Sigmoid colon (tissue), 6 donors: ENCODE measurements at regions not wholly inside any gene's neighbourhood (a gene's known extent, or its start where the extent isn't known, plus 50 kb on each side); places are given as distances from the start of the nearest gene placed in this dataset.

Source experiments
- DNase-seq: peaks from one replicate; pipeline ENCODE4 v3.0.0-alpha.2; 2019
- H3K27ac ChIP-seq, 4 donors: fragments of 200-600 bp; sonication (generic); one replicate each; pipeline ENCODE4 v1.5.1; 2016 to 2019; ENCODE audit warnings: mild to moderate bottlenecking in 1 of 4
- H3K27me3 ChIP-seq, 3 donors: fragments of 200-600 bp; sonication (generic); one replicate each; pipeline ENCODE4 v1.5.1; 2019; ENCODE audit warnings: mild to moderate bottlenecking in 1 of 3
- H3K36me3 ChIP-seq, 4 donors: fragments of 200-600 bp; sonication (generic); one replicate each; pipeline ENCODE4 v1.5.1; 2016 to 2019
- H3K4me1 ChIP-seq, 4 donors: fragments of 200-600 bp; sonication (generic); one replicate each; pipeline ENCODE4 v1.5.1; 2017 to 2019
- H3K4me3 ChIP-seq, 4 donors: fragments of 200-600 bp; sonication (generic); one replicate each; pipeline ENCODE4 v1.5.1; 2017 to 2019; ENCODE audit warnings: mild to moderate bottlenecking in 2 of 4, moderate library complexity in 1 of 4
- H3K9me3 ChIP-seq, 4 donors: fragments of 200-600 bp in 3 of 4; sonication (generic) in 3 of 4; one replicate each; pipeline versions ENCODE4 v1.5.1 to v1.6.1; 2013 to 2019
- CTCF ChIP-seq, 4 experiments: fragments of 450-650 bp in 3 of 4; fragments of 200-600 bp in 1 of 4; IDR thresholded peaks; one replicate each; pipeline ENCODE4 v1.5.1; 2016 to 2019; ENCODE audit warnings: antibody characterized with exemption in 4 of 4, mild to moderate bottlenecking in 3 of 4, moderate library complexity in 2 of 4
- EP300 ChIP-seq, 4 donors: sonication (generic); formaldehyde crosslinking; IDR thresholded peaks; one replicate each; pipeline ENCODE4 v1.6.1; 2017; ENCODE audit warnings: antibody characterized with exemption in 4 of 4
- POLR2A ChIP-seq, 2 donors: fragments of 450-650 bp; IDR thresholded peaks; one replicate each; pipeline ENCODE4 v1.6.1; 2016; ENCODE audit warnings: antibody characterized with exemption in 2 of 2, mild to moderate bottlenecking in 2 of 2, moderate library complexity in 2 of 2
- POLR2AphosphoS5 ChIP-seq, 4 donors: sonication (generic); formaldehyde crosslinking; IDR thresholded peaks; one replicate each; pipeline ENCODE4 v1.6.1; 2017; ENCODE audit warnings: antibody characterized with exemption in 4 of 4
- WGBS, 2 donors: extraction: QIAGEN DNeasy Blood & Tissue Kit; methylation state at CpG; one replicate each; pipeline ENCODE4 v1.1.7; 2013; 5-methylcytosine and 5-hydroxymethylcytosine counted together
- intact Hi-C: fragments of 100-400 bp; cut with DNase I; formaldehyde crosslinking; loops from one replicate; pipeline ENCODE4 v1.15.1; 2023
- donor health status: healthy with polysubstance abuse.
- donor health status: healthy.

GRCh38 chrX:35664833-35665232, 133.3 kb upstream of the MAGEB16 start:
- no peaks in the 10 kb centered on the region for H3K27me3 ChIP-seq
- WGBS, 2 donors: 13 to 42% methylated on average over 2 of the region's 2 CpGs
- H3K4me1 ChIP-seq: no peaks in the 10 kb centered on the region
- H3K4me3 ChIP-seq: no peak overlapping the region
- H3K36me3 ChIP-seq: no peaks in the 10 kb centered on the region
- intact Hi-C loops: no loop called here
- no peaks in the 10 kb centered on the region for H3K9me3 ChIP-seq
- DNase-seq: no peak
- no peak overlapping the region for H3K27ac ChIP-seq
- TF ChIP-seq EP300 (IDR thresholded peaks at IDR 0.05): no peak
- TF ChIP-seq POLR2A (IDR thresholded peaks at IDR 0.05): no peak
- no peak for TF ChIP-seq POLR2AphosphoS5 (IDR thresholded peaks at IDR 0.05)
- no peak for TF ChIP-seq CTCF (IDR thresholded peaks at IDR 0.05)

GRCh38 chrX:35665311-35665710, 132.8 kb upstream of the MAGEB16 start:
- no peak overlapping the region for H3K4me3 ChIP-seq
- H3K27me3 ChIP-seq: no peaks in the 10 kb centered on the region
- no peaks in the 10 kb centered on the region for H3K4me1 ChIP-seq
- TF ChIP-seq CTCF (IDR thresholded peaks at IDR 0.05) (no peak), EP300 (IDR thresholded peaks at IDR 0.05) (no peak), POLR2AphosphoS5 (IDR thresholded peaks at IDR 0.05) (no peak), POLR2A (IDR thresholded peaks at IDR 0.05) (no peak)
- H3K27ac ChIP-seq: no peak overlapping the region
- intact Hi-C loops: no loop called here
- no peak for DNase-seq
- no peaks in the 10 kb centered on the region for H3K9me3 ChIP-seq
- no peaks in the 10 kb centered on the region for H3K36me3 ChIP-seq

- Histone ChIP-seq H3K4me1 (no peaks in the 10 kb centered on the region), H3K27me3 (no peaks in the 10 kb centered on the region), H3K36me3 (no peaks in the 10 kb centered on the region), H3K27ac (no peak overlapping the region), H3K9me3 (no peaks in the 10 kb centered on the region), H3K4me3 (no peak overlapping the region)
- intact Hi-C loops: no loop called here
- no peak for TF ChIP-seq POLR2A (IDR thresholded peaks at IDR 0.05)
- TF ChIP-seq EP300 (IDR thresholded peaks at IDR 0.05): no peak
- DNase-seq: no peak
- 44 to 68% methylated on average over 5 of the region's 5 CpGs for WGBS, 2 donors
These were observed 127.3 kb upstream of the MAGEB16 start for GRCh38 chrX:35670889-35671288.

- Histone ChIP-seq H3K27ac (no peak overlapping the region), H3K4me3 (no peak overlapping the region), H3K27me3 (no peaks in the 10 kb centered on the region), H3K9me3 (no peaks in the 10 kb centered on the region), H3K36me3 (no peaks in the 10 kb centered on the region), H3K4me1 (no peaks in the 10 kb centered on the region)
- intact Hi-C loops: no loop called here
- TF ChIP-seq POLR2A (IDR thresholded peaks at IDR 0.05) (no peak), CTCF (IDR thresholded peaks at IDR 0.05) (no peak), POLR2AphosphoS5 (IDR thresholded peaks at IDR 0.05) (no peak), EP300 (IDR thresholded peaks at IDR 0.05) (no peak)
- DNase-seq: no peak
- WGBS, 2 donors: 62 to 68% methylated on average over 2 of the region's 2 CpGs
These were observed 123.0 kb upstream of the MAGEB16 start for GRCh38 chrX:35675151-35675550.

- TF ChIP-seq POLR2AphosphoS5 (IDR thresholded peaks at IDR 0.05): no peak
- no peak for TF ChIP-seq EP300 (IDR thresholded peaks at IDR 0.05)
- no peak for TF ChIP-seq POLR2A (IDR thresholded peaks at IDR 0.05)
- no peak for TF ChIP-seq CTCF (IDR thresholded peaks at IDR 0.05)
- Histone ChIP-seq H3K27ac (no peak overlapping the region), H3K9me3 (no peaks in the 10 kb centered on the region), H3K4me1 (no peaks in the 10 kb centered on the region), H3K27me3 (no peaks in the 10 kb centered on the region), H3K4me3 (no peak overlapping the region), H3K36me3 (no peaks in the 10 kb centered on the region)
- DNase-seq: no peak
- intact Hi-C loops: no loop called here
- 92 to 94% methylated on average over 3 of the region's 3 CpGs for WGBS, 2 donors
These were observed 117.2 kb upstream of the MAGEB16 start for GRCh38 chrX:35680940-35681346.
